Islet of Langerhans (tissue), 1 donor: ENCODE measurements at regions not wholly inside any gene's neighbourhood (a gene's known extent, or its start where the extent isn't known, plus 50 kb on each side); places are given as distances from the start of the nearest gene placed in this dataset.

Experiments
- FAIRE-seq: peaks from one replicate; lab custom pipeline; 2011; peaks lifted over from hg19 to GRCh38; lab: Jason Lieb, UNC

DNA sequence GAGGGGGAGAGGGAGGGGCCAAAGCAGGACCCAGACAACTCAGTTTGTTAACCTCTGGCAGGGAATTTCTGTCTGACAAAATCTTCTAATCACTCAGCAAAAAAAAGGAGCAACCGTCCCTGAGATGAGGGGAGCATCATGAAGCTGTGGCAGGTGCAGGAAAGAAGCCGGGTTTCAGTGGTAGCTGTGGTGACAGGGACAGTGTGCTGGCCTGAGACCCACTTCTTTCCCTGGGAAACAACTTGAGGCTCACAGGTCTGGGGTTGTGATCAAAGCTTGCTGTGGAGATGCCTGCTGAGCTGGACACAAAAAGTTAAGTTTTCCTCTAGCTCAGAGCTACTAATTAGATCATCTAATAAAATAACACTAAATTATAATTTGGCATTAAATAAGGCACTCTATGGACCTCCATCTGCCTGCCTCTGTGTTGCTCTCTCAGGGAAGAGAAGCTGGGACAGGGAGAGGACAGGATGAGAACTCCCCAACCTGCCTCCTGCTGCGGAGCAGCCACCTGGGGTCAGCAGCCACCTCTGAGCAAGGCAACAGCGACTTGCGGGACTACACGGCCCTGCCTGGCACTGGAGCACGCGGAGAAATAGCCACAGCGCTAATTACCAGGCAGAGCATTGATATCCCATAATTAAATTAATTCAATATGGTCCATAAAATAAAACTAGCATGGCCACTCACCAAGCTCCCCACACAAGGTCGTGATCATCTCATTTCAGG, 104.6 kb upstream of the TEX51 start:
- no peak for FAIRE-seq

- FAIRE-seq, result no peak
These were observed 103.0 kb upstream of the TEX51 start for GRCh38 chr2:126795656-126796055.

DNA sequence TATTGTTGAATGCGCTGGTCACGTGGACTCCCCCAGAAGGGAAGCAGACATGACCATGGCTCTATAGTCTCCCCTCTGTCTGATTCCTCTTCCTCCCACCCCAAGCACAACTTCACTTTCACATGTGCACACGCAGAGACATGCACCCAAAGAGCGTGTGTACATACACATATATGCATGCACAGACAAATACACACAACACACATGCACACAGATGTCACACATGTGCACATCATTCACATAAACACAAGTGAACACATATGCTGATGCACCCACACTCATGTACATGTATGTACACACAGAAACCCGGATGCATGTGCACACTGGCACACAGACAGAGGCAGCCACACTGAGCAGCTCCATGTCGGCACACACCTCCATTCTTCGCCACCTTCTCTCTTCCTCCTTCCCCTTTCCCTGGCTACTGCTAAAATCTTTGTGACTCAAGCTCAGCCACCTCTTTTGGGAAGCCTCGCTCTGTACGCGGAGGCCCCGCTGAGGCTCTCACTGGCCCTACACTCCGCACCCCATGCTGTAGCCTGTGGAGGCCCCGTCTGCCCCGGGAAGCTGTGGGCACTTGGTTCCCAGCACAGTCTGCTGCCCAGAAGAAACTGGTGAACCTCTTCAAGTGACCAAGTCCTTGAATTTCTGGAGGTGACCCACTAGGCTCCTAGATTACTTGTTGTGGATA, 101.6 kb upstream of the TEX51 start:
- FAIRE-seq, result no peak

DNA sequence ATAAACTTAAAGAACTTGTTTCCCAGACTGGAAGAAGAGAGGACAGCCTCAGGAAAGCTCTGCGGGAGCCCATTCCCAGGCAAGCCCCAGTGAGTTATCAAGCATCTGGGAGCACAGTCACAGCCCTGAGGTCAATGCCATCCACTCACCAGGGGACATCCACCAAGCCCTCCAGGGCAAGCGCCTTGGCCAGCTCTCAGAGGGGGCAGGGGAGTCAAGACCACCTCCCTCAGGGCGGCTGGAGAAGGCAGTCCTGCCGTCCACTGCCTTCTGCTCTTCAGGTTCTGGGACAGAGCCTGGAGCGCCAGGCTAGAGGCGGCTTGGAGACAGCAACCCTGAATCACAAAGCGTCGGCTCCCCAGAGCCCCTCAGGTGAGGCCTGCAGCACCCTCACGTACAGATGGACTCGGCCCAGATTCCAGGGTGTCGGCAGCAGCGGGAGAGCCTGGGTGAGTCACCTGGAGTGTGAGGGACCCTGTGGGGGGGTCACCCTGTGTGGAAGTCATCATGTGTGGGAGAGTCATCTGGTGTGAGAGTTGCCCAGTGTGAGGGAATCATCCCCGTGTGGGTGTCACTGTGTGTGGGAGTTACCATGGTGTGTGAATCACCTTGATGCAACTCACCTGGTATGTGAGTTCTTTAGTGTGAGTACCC, 100.9 kb upstream of the TEX51 start:
- FAIRE-seq, result no peak

GRCh38 chr2:126798276-126799140, 100.2 kb upstream of the TEX51 start:
- no peak for FAIRE-seq

DNA sequence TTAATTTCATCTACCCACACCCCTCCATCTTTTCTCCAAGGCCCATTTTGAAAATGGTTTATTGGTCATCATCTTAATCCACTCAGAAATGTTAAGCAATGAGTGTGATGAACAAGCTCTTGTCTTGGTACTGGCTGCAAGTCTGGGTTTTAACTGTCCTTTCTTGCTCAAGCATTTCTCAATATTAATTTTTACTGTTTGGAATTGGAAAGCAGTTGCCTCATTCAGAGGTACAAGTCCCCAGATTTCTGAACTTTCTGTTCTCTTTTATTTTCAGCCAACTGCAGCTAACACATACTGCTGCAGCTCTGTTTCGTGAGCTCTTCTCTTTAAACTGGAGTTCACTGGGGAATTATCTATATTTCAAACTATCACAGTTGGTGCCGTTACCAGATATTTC, 99.4 kb upstream of the TEX51 start:
- FAIRE-seq, result no peak

GRCh38 chr2:126801473-126801872, 97.2 kb upstream of the TEX51 start:
- FAIRE-seq, result no peak

DNA sequence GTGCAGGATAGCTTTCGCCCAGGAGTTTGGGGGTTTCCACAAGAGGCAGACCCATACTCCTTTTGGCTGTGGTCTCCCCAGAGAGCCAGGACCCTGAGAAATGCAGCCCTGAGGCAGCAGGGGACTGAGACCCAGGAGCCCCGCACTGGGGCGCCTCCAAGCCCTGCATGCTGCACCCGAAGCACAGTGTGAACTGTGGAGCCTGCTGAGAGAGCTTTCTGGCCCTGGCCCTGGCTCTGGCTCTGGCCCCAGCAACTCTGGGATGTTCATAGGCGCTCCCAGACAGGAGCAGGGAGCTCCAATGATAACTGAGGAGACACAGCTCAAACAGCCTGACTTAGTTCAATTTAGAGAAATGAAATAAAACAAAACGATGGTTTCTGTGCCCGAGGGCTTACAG, 96.4 kb upstream of the TEX51 start:
- FAIRE-seq, result no peak

- no peak for FAIRE-seq
These were observed 95.8 kb upstream of the TEX51 start for GRCh38 chr2:126802774-126803433.

GRCh38 chr2:126803434-126803775, 95.3 kb upstream of the TEX51 start:
- FAIRE-seq, result no peak

DNA sequence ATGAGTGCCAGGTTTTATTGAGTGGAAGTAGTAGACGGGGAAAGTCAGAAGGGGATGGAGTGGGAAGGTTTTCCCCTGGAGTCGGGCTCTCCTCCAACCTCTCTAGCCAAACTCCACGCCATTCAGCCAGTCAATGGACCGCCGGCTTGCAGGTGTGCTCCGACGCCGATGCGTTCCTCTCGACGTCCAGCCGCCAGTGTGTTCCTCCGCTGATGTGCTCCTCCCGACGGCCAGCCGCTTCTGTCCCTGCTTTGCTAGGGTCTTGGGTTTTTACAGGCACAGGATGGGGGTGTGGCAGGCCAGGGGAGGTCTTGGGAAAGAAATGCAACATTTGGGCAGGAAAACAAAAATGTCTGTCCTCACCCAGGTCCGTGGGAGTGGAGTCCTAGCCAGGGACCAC, 94.3 kb upstream of the TEX51 start:
- no peak for FAIRE-seq

- FAIRE-seq, result no peak
These were observed 89.8 kb upstream of the TEX51 start for GRCh38 chr2:126808929-126809328.

DNA sequence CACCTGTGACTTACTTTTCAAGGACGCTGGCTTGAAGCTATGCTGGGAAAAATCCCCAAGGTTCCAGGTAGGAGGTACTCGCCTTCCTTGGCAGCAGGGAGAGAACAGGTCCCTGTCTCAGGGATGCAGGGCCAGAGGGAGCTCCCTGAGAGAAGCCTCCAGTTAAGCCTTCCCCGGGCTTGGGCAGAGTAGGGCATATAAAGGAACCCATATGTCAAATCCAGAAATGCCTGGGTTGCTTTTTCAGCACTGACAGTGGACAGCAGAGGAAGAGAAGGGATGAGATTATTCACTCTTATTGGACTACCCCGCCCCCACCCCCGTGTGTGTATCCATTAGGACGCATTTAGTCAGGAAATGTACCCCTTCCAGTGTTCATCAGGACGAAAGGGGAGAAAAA, 89.3 kb upstream of the TEX51 start:
- no peak for FAIRE-seq

DNA sequence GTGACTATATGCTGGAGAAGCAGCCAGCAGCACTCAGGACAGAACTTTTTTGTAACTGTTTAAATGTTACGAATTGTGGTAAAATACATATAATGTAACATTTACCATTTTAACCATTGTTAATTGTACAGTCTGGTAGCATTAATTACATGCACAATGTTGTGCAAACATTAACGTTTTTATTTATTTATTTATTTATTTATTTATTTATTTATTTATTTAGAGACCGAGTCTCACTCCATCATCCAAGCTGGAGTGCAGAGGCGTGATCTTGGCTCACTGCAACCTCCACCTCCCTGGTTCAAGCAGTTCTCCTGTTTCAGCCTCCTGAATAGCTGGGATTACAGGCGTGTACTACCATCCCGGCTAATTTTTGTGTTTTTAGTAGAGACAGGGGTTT, 88.7 kb upstream of the TEX51 start:
- no peak for FAIRE-seq

DNA sequence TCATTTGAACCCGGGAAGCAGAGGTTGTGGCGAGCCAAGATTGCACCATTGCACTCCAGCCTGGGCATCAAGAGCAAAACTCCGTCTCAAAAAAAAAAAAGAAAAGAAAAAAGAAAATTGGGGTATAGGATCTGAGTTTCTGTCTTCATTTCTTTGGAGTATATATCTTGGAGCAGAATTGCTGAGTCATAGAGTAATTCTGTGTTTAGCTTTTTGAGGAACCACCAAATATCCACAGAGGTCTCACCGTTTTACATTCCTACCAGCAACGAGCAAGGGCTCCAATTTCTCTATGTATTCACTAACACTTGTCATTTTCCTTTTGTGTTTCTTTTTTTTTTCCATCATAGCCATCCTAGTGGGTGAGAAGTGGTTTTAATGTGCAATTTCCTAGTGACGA, 87.6 kb upstream of the TEX51 start:
- FAIRE-seq, result no peak

GRCh38 chr2:126817172-126817571, 81.5 kb upstream of the TEX51 start:
- no peak for FAIRE-seq

DNA sequence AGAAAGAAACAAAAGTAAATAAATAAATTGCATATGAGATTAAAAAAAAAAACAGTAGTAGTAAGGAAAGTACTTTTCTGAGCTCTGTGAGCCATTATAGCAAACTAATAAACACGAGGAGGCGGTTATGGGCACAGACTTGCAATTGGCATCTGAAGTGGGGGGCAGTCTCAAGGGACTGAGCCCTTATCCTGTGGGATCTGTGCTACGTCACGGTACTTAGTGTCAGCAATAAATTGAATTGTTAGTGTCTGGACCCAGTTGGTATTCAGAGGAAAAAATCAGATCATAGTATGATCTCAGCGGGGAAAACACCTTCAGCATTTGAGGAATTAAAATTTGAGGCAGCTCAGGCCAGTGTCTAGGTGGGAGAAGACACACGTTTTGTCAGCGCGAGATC, 76.6 kb upstream of the TEX51 start:
- FAIRE-seq, result no peak

DNA sequence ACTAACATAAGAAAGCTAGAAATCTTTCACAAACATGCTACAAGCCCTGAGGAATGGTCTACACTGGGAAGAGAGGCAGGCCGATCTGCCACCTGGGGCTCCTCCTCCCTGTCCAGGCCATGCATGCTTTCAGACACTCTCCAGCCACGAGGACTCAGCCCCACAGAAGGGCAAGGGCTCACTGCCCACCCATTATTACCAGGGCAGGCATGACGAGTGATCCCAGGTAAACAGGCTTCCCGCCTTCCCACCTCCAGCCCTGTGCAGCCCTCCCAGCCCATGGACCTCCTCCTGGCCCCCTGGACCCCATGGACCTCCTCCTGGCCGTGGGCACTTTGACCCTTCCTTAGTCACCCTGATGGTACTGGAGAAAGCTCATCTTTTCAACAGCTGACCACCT, 75.8 kb upstream of the TEX51 start:
- FAIRE-seq, result no peak

DNA sequence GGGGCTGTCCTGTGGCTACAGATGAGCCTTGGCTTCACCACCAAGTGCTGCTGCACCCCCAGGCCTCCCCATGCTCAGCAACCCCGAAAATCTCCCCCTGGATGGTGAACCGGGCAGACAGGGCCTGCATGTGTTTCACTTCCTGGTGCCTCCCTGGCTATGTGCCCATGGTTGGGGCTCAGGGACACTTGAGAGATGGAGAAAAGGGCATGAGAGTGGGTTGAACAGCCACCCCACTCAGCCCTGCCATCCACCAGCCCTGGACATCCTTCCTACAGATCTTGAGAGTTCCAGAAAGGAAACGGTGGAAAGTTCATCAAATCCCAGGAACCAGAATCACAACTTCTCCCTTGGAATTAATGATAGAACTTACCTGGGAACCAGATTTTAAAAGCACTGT, 74.7 kb upstream of the TEX51 start:
- no peak for FAIRE-seq

GRCh38 chr2:126824663-126825062, 74.0 kb upstream of the TEX51 start:
- FAIRE-seq, result no peak

- no peak for FAIRE-seq
These were observed 73.4 kb upstream of the TEX51 start for GRCh38 chr2:126825316-126825715.

DNA sequence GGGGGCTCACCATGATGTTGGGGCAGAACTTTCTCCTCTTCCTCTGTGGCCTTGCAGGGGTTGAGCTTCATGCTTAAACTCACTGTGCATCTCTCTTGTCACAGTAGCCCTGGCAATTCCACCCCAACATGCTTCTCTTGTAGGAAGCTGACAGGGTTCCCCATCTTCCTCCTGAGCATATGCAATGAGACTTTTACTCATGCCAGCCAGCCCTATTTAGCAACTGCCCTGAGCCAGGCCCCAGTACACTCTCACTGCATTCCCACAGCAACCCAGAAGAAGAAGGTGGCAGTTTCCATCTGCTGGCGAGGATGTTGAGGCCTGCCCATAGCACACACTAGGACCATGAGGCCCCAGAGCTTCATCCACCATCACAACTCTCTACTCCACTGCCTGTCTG, 72.2 kb upstream of the TEX51 start:
- FAIRE-seq, result no peak
